ENCODE measurements at regions not wholly inside any gene's neighbourhood (a gene's known extent, or its start where the extent isn't known, plus 50 kb on each side); places are given as distances from the start of the nearest gene placed in this dataset.

- no peak overlapping the region for H3K4me3 ChIP-seq (ENCODE audit: low read depth, low read length)
- no peak for TF ChIP-seq CTCF (IDR thresholded peaks at IDR 0.05; ENCODE audit: borderline replicate concordance, insufficient read depth, low read depth, low read length)
These were observed 255.8 kb upstream of the DACH1 start for GRCh38 chr13:72122661-72123255.

- no peak for TF ChIP-seq CTCF (IDR thresholded peaks at IDR 0.05; ENCODE audit: borderline replicate concordance, insufficient read depth, low read depth, low read length)
- no peak overlapping the region for H3K4me3 ChIP-seq (ENCODE audit: low read depth, low read length)
These were observed 254.5 kb upstream of the DACH1 start for GRCh38 chr13:72121466-72121865.

GRCh38 chr13:72120632-72121031 is 253.6 kb upstream of the DACH1 start:
- H3K4me3 ChIP-seq (ENCODE audit: low read depth, low read length): no peak overlapping the region
- no peak for TF ChIP-seq CTCF (IDR thresholded peaks at IDR 0.05; ENCODE audit: borderline replicate concordance, insufficient read depth, low read depth, low read length)

- no peak for TF ChIP-seq CTCF (IDR thresholded peaks at IDR 0.05; ENCODE audit: borderline replicate concordance, insufficient read depth, low read depth, low read length)
- no peak overlapping the region for H3K4me3 ChIP-seq (ENCODE audit: low read depth, low read length)
These were observed 246.9 kb upstream of the DACH1 start for GRCh38 chr13:72113931-72114330.

- no peak for TF ChIP-seq CTCF (IDR thresholded peaks at IDR 0.05; ENCODE audit: borderline replicate concordance, insufficient read depth, low read depth, low read length)
- H3K4me3 ChIP-seq (ENCODE audit: low read depth, low read length): no peak overlapping the region
These were observed 246.1 kb upstream of the DACH1 start for GRCh38 chr13:72113076-72113475.

- no peak overlapping the region for H3K4me3 ChIP-seq (ENCODE audit: low read depth, low read length)
- TF ChIP-seq CTCF (IDR thresholded peaks at IDR 0.05; ENCODE audit: borderline replicate concordance, insufficient read depth, low read depth, low read length): no peak
These were observed 245.2 kb upstream of the DACH1 start for GRCh38 chr13:72112216-72112615.

- TF ChIP-seq CTCF (IDR thresholded peaks at IDR 0.05; ENCODE audit: borderline replicate concordance, insufficient read depth, low read depth, low read length): no peak
These were observed 242.9 kb upstream of the DACH1 start for GRCh38 chr13:72109863-72110262.

More at GRCh38 chr13:72109863-72110262, 242.9 kb upstream of the DACH1 start:
- no peak overlapping the region for H3K4me3 ChIP-seq (ENCODE audit: low read depth, low read length)

All from GM12875 (cell line).